Central memory CD4-positive, alpha-beta T cell (primary cell): ENCODE measurements at regions not wholly inside any gene's neighbourhood (a gene's known extent, or its start where the extent isn't known, plus 50 kb on each side); places are given as distances from the start of the nearest gene placed in this dataset.

Experiments used
- DNase-seq: peaks from one replicate; pipeline ENCODE4 v3.0.0; 2022

GRCh38 chr5:3654515-3654914 lies 58.9 kb downstream of the IRX1 start:
- DNase-seq = no peak

- no peak for DNase-seq
Measured at GRCh38 chr5:3656803-3657202, 61.2 kb downstream of the IRX1 start.

GRCh38 chr5:3657364-3658022 lies 61.9 kb downstream of the IRX1 start:
- no peak for DNase-seq

GRCh38 chr5:3658929-3659328 lies 63.3 kb downstream of the IRX1 start:
- DNase-seq = no peak

GRCh38 chr5:3659907-3660306 lies 64.3 kb downstream of the IRX1 start:
- DNase-seq = no peak

- no peak for DNase-seq
Measured at GRCh38 chr5:3660630-3661029, 65.0 kb downstream of the IRX1 start.

- no peak for DNase-seq
Measured at GRCh38 chr5:3661755-3662296, 66.2 kb downstream of the IRX1 start.

- DNase-seq = no peak
Measured at GRCh38 chr5:3662344-3662743, 66.7 kb downstream of the IRX1 start.

GRCh38 chr5:3671337-3671736 lies 75.7 kb downstream of the IRX1 start:
- DNase-seq = no peak

GRCh38 chr5:3678801-3679200 lies 83.2 kb downstream of the IRX1 start:
- no peak for DNase-seq

GRCh38 chr5:3680821-3681220 lies 85.2 kb downstream of the IRX1 start:
- no peak for DNase-seq

GRCh38 chr5:3684118-3684517 lies 88.5 kb downstream of the IRX1 start:
- DNase-seq = no peak

GRCh38 chr5:3684771-3685354 lies 89.2 kb downstream of the IRX1 start:
- no peak for DNase-seq

- DNase-seq = no peak
Measured at GRCh38 chr5:3694819-3695218, 99.2 kb downstream of the IRX1 start.

- DNase-seq = no peak
Measured at GRCh38 chr5:3695818-3696217, 100.2 kb downstream of the IRX1 start.

- DNase-seq = no peak
Measured at GRCh38 chr5:3698412-3698811, 102.8 kb downstream of the IRX1 start.

GRCh38 chr5:3701694-3702093 lies 106.1 kb downstream of the IRX1 start:
- DNase-seq = no peak

- no peak for DNase-seq
Measured at GRCh38 chr5:3704661-3705060, 109.0 kb downstream of the IRX1 start.

- no peak for DNase-seq
Measured at GRCh38 chr5:3709068-3709716, 113.6 kb downstream of the IRX1 start.

- no peak for DNase-seq
Measured at GRCh38 chr5:3709717-3710348, 114.2 kb downstream of the IRX1 start.

GRCh38 chr5:3715062-3715461 lies 119.4 kb downstream of the IRX1 start:
- no peak for DNase-seq

- DNase-seq = no peak
Measured at GRCh38 chr5:3729631-3730030, 134.0 kb downstream of the IRX1 start.

GRCh38 chr5:3734632-3735031 lies 139.0 kb downstream of the IRX1 start:
- no peak for DNase-seq

GRCh38 chr5:3736466-3736865 lies 140.8 kb downstream of the IRX1 start:
- no peak for DNase-seq
